Fibroblast of lung (primary cell): ENCODE measurements at regions not wholly inside any gene's neighbourhood (a gene's known extent, or its start where the extent isn't known, plus 50 kb on each side); places are given as distances from the start of the nearest gene placed in this dataset.

Experiments
- DNase-seq, 2 donors: peaks; one replicate each; pipeline versions ENCODE4 v3.0.0 to v3.0.0-alpha.2; 2010; ENCODE audit warnings: low read depth in 2 of 2
- H2AFZ ChIP-seq: 2 replicates; pipeline ENCODE4 v1.5.1; 2012; ENCODE audit warnings: low read length, control low read depth, inconsistent platforms
- H3K27ac ChIP-seq: 2 replicates; pipeline ENCODE4 v1.5.1; 2011; ENCODE audit warnings: low read length, control low read depth; ENCODE audit not compliant: insufficient read depth
- H3K27me3 ChIP-seq: 2 replicates; pipeline ENCODE4 v1.5.1; 2011; ENCODE audit warnings: mild to moderate bottlenecking, low read length; ENCODE audit not compliant: control insufficient read depth, insufficient read depth
- H3K36me3 ChIP-seq: 2 replicates; pipeline ENCODE4 v1.5.1; 2011; ENCODE audit warnings: low read length; ENCODE audit not compliant: control insufficient read depth, insufficient read depth
- H3K4me1 ChIP-seq: 2 replicates; pipeline ENCODE4 v1.5.1; 2011; ENCODE audit warnings: low read length; ENCODE audit not compliant: control insufficient read depth, insufficient read depth; ENCODE audit errors: extremely low read depth
- H3K4me2 ChIP-seq: 2 replicates; pipeline ENCODE4 v1.5.1; 2011; ENCODE audit warnings: low read length, control low read depth; ENCODE audit not compliant: insufficient read depth; ENCODE audit errors: extremely low read depth
- H3K4me3 ChIP-seq, 4 experiments: fragments of 200-600 bp in 1 of 4; sonication (generic) in 1 of 4; replicated peaks in 1 of 4; 2 replicates each; pipeline ENCODE4 v1.5.1; 2011 to 2016; ENCODE audit warnings: low read length in 4 of 4, low read depth in 3 of 4, mild to moderate bottlenecking in 3 of 4, control low read depth in 2 of 4, inconsistent platforms in 1 of 4, mixed read lengths in 1 of 4; ENCODE audit not compliant: insufficient read depth in 1 of 4; ENCODE audit errors: control extremely low read depth in 1 of 4
- H3K79me2 ChIP-seq: 2 replicates; pipeline ENCODE4 v1.5.1; 2012; ENCODE audit warnings: mild to moderate bottlenecking, low read length, inconsistent platforms; ENCODE audit not compliant: control insufficient read depth, insufficient read depth
- H3K9ac ChIP-seq: 2 replicates; pipeline ENCODE4 v1.5.1; 2011; ENCODE audit warnings: mild to moderate bottlenecking, low read length, control low read depth; ENCODE audit not compliant: insufficient read depth
- H3K9me3 ChIP-seq: 2 replicates; pipeline ENCODE4 v1.5.1; 2012; ENCODE audit warnings: low read depth, low read length; ENCODE audit not compliant: control insufficient read depth, insufficient read depth
- H4K20me1 ChIP-seq: 2 replicates; pipeline ENCODE4 v1.5.1; 2011; ENCODE audit warnings: low read length; ENCODE audit not compliant: control insufficient read depth, insufficient read depth; ENCODE audit errors: extremely low read depth
- EZH2 ChIP-seq: IDR thresholded peaks from 2 replicates; pipeline ENCODE4 v1.5.1; 2012; ENCODE audit warnings: low read length, control low read depth, mild to moderate bottlenecking; ENCODE audit errors: missing control alignments
- TF ChIP-seq, protein P1 (sequence below), 2 donors: IDR thresholded peaks in 1 of 2; conservative IDR thresholded peaks in 1 of 2; 1 replicate in 1 of 2; 2 replicates in 1 of 2; pipeline ENCODE4 v1.5.1; 2011 to 2012; ENCODE audit warnings: low read length in 2 of 2, control low read depth in 1 of 2, inconsistent platforms in 1 of 2, low read depth in 1 of 2, mild to moderate bottlenecking in 1 of 2

DNA sequence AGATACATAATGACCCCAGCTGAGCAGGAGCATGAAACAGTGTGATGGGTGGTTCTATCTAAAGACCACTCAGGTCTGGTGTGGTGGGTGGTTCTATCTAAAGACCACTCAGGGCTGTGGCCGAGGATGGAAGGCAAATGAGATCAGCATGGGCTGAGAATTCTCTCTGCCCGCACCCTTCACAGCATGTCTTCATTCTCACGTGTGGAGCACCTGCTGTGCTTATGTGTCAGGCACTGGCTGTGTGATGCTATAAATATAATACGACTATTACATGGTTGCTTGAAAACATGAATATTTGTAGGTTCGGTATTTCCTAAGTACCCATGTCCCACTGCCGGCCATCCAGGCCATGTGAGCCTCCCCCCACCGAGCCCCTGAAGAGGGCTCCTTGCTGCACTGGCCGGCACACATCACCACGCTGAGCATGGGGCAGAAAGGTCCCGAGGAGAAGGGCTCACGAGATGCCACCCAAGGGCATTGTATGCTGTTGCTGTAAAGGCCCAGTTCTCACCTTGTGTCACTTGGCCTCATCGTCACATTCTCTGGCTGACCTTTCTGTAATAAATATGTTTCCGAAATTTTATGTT is 810.2 kb downstream of the UQCRFS1 start:
- Histone ChIP-seq H3K27me3 (no peaks in the 10 kb centered on the region), H4K20me1 (no peaks in the 10 kb centered on the region), H3K27ac (no peak overlapping the region), H3K4me3 (no peak overlapping the region), H3K9me3 (no peaks in the 10 kb centered on the region), H3K4me2 (no peak overlapping the region), H2AFZ (no peak overlapping the region), H3K79me2 (no peaks in the 10 kb centered on the region), H3K4me1 (no peaks in the 10 kb centered on the region), H3K36me3 (no peaks in the 10 kb centered on the region), H3K9ac (no peak overlapping the region)
- TF ChIP-seq, protein P1, sequence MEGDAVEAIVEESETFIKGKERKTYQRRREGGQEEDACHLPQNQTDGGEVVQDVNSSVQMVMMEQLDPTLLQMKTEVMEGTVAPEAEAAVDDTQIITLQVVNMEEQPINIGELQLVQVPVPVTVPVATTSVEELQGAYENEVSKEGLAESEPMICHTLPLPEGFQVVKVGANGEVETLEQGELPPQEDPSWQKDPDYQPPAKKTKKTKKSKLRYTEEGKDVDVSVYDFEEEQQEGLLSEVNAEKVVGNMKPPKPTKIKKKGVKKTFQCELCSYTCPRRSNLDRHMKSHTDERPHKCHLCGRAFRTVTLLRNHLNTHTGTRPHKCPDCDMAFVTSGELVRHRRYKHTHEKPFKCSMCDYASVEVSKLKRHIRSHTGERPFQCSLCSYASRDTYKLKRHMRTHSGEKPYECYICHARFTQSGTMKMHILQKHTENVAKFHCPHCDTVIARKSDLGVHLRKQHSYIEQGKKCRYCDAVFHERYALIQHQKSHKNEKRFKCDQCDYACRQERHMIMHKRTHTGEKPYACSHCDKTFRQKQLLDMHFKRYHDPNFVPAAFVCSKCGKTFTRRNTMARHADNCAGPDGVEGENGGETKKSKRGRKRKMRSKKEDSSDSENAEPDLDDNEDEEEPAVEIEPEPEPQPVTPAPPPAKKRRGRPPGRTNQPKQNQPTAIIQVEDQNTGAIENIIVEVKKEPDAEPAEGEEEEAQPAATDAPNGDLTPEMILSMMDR (conservative IDR thresholded peaks at IDR 0.05 in 1 of 2, IDR thresholded peaks at IDR 0.05 in 1 of 2; ENCODE audit: low read depth in 1 of 2, low read length in 2 of 2): no peak
- TF ChIP-seq EZH2: no peak
- DNase-seq: no peak

DNA sequence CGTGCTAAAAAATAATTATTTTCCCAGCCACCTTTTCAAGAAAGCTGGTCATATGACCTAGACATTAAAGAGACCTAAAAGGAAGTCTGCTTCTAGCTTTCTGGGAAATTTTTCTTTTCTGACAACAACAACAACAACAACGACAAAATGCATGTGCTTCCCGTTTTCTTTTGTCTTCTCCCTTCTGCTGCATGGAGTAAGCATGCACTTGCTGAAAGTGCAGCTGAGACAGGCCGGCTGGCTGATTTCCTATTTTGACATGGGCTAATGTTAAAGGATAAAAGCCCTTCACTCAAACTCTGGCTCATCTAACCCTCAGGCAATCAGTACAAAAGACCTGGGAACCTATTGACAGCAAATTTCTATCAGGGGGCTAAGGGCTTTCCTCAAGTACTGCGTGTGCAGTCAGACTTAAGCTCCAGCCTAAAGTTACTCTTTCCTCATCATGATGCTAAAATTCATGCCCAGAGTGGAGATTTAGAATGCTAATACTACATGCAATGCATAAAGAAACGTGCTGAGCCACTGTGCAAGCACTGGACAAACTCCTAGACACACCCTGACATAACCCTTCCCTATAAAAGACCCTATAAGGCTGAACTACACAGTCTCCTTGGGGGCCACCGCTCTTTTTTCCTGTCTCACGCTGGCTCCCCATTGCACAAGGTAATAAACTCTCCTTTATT is 811.1 kb downstream of the UQCRFS1 start:
- Histone ChIP-seq H3K4me3 (no peak overlapping the region), H4K20me1 (no peaks in the 10 kb centered on the region), H3K4me2 (no peak overlapping the region), H3K9me3 (no peaks in the 10 kb centered on the region), H3K36me3 (no peaks in the 10 kb centered on the region), H3K4me1 (no peaks in the 10 kb centered on the region), H2AFZ (no peak overlapping the region), H3K9ac (no peak overlapping the region), H3K79me2 (no peaks in the 10 kb centered on the region), H3K27ac (no peak overlapping the region), H3K27me3 (no peaks in the 10 kb centered on the region)
- no peak for DNase-seq
- TF ChIP-seq EZH2: no peak
- TF ChIP-seq, protein P1 (conservative IDR thresholded peaks at IDR 0.05 in 1 of 2, IDR thresholded peaks at IDR 0.05 in 1 of 2; ENCODE audit: low read depth in 1 of 2, low read length in 2 of 2): no peak

DNA sequence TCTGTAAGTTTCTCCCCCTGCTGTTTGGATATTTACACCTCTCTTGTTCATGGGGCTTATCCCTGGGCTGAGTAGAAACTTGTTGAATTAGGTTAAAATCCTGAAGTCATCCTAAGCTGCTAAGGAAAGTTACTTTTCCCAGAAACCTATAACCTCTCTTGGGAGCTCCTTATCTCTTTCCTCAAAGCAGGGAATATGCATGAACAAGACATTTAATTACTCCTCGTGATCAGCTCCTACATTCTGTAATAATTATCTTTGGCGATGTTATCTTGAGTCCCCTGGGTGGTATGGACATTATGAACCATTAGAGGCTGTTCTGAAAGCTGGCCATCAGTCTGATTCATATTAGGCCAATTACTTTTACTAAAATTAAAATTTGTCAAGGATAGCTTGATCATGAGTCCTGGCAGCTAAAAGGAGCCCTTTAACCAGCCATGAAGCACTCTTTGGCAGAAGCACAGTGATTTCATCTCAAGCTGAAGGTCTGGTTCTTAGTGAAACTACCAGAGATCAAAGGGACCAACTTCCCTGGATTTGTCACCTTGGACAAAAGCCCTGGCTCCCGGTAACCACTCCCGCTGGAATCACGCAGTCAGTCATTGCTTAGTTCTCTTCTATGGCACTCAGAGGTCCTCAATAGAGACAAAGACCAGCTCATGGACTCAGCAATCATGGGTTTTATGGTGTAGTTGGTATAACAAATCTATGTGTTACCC is 811.8 kb downstream of the UQCRFS1 start:
- H3K9ac ChIP-seq: no peak overlapping the region
- no peak overlapping the region for H2AFZ ChIP-seq
- H3K27me3 ChIP-seq: no peaks in the 10 kb centered on the region
- H3K4me1 ChIP-seq: no peaks in the 10 kb centered on the region
- no peak for TF ChIP-seq EZH2
- TF ChIP-seq, protein P1 (conservative IDR thresholded peaks at IDR 0.05 in 1 of 2, IDR thresholded peaks at IDR 0.05 in 1 of 2; ENCODE audit: low read depth in 1 of 2, low read length in 2 of 2): no peak
- no peak overlapping the region for H3K4me3 ChIP-seq
- H3K36me3 ChIP-seq: no peaks in the 10 kb centered on the region
- no peaks in the 10 kb centered on the region for H3K79me2 ChIP-seq
- no peak for DNase-seq
- no peak overlapping the region for H3K4me2 ChIP-seq
- no peaks in the 10 kb centered on the region for H4K20me1 ChIP-seq
- H3K9me3 ChIP-seq: no peaks in the 10 kb centered on the region
- no peak overlapping the region for H3K27ac ChIP-seq
